ENCODE measurements at regions not wholly inside any gene's neighbourhood (a gene's known extent, or its start where the extent isn't known, plus 50 kb on each side); places are given as distances from the start of the nearest gene placed in this dataset.

GRCh38 chr13:88823114-88823513 is 1151.9 kb downstream of the SLITRK5 start:
- Mint-ChIP-seq H3K27ac (no peak overlapping the region), H3K36me3 (ENCODE audit: low read depth) (no peaks in the 10 kb centered on the region), H3K4me3 (no peak overlapping the region), H3K9me3 (no peaks in the 10 kb centered on the region), H3K27me3 (ENCODE audit: insufficient read depth, low read depth, poor library complexity) (no peaks in the 10 kb centered on the region), H3K4me1 (no peaks in the 10 kb centered on the region)
- Histone ChIP-seq H3K79me2 (replicated peaks; ENCODE audit: insufficient read depth) (no peaks in the 10 kb centered on the region), H3K4me1 (ENCODE audit: insufficient read depth) (no peaks in the 10 kb centered on the region), H2AFZ (no peak overlapping the region), H3K4me3 (no peak overlapping the region), H3K9me2 (ENCODE audit: insufficient read depth) (no peaks in the 10 kb centered on the region), H3K27me3 (ENCODE audit: insufficient read depth) (no peaks in the 10 kb centered on the region), H4K20me1 (replicated peaks; ENCODE audit: insufficient read depth) (no peaks in the 10 kb centered on the region), H3K36me3 (ENCODE audit: insufficient read depth) (no peaks in the 10 kb centered on the region), H3K27ac (ENCODE audit: low read depth) (no peak overlapping the region), H3K4me2 (no peak overlapping the region), H3F3A (replicated peaks; ENCODE audit: low read depth) (no peaks in the 10 kb centered on the region)
- no peak for ATAC-seq
- DNase-seq (ENCODE audit: low spot score): no peak
- TF ChIP-seq JUNB (IDR thresholded peaks at IDR 0.05; ENCODE audit: unreplicated experiment) (no peak), STAT1 (IDR thresholded peaks at IDR 0.05; ENCODE audit: unreplicated experiment) (no peak), REST (IDR thresholded peaks at IDR 0.05; ENCODE audit: unreplicated experiment) (no peak), EZH2phosphoT487 (IDR thresholded peaks at IDR 0.05; ENCODE audit: unreplicated experiment) (no peak), ZNF462 (CRISPR knock-in tag; IDR thresholded peaks at IDR 0.05) (no peak), NANOG (IDR thresholded peaks at IDR 0.05; ENCODE audit: borderline replicate concordance) (no peak), ZNF331 (CRISPR knock-in tag; IDR thresholded peaks at IDR 0.05; ENCODE audit: low read depth) (no peak), ZNF114 (CRISPR knock-in tag; IDR thresholded peaks at IDR 0.05) (no peak), CREB1 (CRISPR knock-in tag; IDR thresholded peaks at IDR 0.05; ENCODE audit: low read depth) (no peak), POLR2AphosphoS5 (IDR thresholded peaks at IDR 0.05; ENCODE audit: low read depth) (no peak), CTCF (conservative IDR thresholded peaks at IDR 0.05; ENCODE audit: low read depth in 2 of 2) (no peak), EZH2 (IDR thresholded peaks at IDR 0.05; ENCODE audit: low read depth, unreplicated experiment) (no peak), ETS1 (IDR thresholded peaks at IDR 0.05) (no peak)

All from GM23338 (cell line).